Activated T-helper 1 cell treated with anti-CD3 and anti-CD28 coated beads, Interleukin-2, amount 50 U/mL, for 16 hours (primary cell): ENCODE measurements at regions not wholly inside any gene's neighbourhood (a gene's known extent, or its start where the extent isn't known, plus 50 kb on each side); places are given as distances from the start of the nearest gene placed in this dataset.

Source experiments
- DNase-seq, 2 donors: peaks; one replicate each; pipeline ENCODE4 v3.0.0-alpha.2; 2020; ENCODE audit warnings: low read depth in 1 of 2, low spot score in 1 of 2

DNA sequence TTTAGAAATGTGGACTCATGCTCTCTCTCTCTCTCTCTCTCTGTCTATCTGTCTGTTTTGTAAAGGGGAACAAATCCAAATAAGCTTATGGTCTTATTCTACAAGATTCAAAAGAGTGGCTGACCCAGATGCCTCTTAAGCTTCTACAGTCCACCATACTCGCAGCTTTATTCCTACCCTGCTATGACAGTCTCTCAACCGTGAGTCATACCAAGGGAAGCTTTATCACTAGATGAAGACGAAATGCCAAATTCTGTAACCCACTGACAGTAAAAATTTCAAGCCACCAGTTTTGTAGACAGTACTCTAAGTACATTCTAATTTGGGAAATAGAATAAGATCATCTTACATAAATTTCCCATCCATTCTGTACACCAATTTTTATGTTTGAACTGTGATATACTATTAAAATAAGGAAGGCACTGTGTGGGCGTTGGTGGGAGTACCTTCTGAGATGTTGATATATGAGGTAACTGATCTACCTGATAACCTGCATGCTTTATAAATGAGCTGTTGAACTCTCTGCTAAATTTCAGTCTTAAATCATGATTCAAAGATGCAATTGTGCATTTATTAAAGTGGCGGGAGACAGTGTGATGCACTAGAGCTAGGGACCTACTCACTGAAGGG, 153.2 kb downstream of the KLF6 start:
- no peak for DNase-seq

DNA sequence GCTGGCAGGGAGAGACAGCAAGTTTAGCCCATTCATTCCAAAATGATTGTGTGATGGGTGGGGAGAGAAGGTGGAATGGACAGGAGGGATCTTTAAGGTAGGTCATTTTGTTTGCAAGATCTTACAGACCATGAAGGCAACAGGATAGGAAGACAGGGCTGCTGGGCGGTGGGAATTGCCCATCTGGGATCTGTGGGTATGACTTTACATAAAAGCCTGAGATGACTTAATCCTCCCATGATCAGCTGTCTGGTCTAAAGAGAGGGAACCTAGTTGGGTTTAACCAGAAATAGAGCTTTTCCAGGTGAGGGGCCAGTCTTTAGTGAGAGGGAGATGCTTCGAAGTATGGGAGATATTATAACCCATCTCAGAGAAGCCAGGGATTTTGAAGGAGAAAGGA, 153.7 kb downstream of the KLF6 start:
- no peak for DNase-seq

DNA sequence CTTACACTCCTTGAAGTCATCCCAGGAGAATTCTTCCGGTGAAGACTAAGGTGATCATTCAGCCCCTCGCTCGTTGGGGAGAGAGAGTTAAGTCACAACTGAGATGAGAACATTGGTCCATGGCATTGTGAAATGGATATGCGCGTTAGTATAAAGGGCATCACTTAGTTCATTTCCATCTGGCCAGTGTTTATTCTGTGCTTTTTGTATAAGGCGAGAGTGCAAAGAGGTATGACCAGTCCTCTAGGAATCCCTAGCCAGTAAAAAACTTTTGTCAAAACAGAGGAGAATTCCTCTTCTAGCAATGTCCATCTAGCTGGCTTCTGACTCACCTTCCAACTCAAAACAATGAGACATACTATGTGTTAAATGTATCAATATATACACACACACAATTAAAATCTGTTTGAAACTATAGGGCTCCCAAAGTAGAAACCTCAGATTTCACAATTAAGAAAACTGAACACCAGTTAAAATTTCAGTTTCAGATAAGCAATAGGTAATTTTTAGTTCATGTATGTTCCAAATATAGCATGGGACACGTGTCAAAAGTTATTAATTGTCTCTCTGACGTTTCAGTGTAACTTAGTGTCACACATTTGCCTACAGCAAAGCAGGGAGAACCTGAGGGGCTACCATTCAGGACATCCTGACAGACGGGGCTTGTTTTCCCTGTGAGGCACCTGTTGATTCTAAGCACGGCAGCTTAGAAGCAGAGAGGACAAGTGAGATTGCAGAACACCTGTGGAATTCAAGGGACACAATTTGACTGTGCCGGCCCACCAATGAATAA, 158.9 kb downstream of the KLF6 start:
- DNase-seq = no peak

- no peak for DNase-seq
Measured at GRCh38 chr10:3624367-3624766, 160.6 kb downstream of the KLF6 start.

DNA sequence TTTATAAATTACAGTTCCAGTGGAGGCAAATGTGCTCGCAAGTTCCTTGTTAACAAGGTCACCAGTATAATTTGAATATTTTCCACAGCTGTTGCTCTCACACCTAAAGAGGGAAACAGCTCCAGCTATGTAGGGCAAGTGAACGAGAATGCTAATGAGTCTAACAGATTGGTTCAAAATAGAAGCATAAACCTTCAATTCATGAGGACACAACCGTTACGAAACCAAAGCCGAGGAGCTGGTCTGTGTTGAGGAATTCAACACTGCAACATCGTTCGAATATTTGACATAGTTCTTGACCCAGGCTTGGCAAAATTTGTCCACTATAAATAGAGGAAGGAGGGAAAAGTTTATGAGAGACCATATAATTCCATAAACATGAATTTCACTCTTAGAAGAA, 161.3 kb downstream of the KLF6 start:
- no peak for DNase-seq

DNA sequence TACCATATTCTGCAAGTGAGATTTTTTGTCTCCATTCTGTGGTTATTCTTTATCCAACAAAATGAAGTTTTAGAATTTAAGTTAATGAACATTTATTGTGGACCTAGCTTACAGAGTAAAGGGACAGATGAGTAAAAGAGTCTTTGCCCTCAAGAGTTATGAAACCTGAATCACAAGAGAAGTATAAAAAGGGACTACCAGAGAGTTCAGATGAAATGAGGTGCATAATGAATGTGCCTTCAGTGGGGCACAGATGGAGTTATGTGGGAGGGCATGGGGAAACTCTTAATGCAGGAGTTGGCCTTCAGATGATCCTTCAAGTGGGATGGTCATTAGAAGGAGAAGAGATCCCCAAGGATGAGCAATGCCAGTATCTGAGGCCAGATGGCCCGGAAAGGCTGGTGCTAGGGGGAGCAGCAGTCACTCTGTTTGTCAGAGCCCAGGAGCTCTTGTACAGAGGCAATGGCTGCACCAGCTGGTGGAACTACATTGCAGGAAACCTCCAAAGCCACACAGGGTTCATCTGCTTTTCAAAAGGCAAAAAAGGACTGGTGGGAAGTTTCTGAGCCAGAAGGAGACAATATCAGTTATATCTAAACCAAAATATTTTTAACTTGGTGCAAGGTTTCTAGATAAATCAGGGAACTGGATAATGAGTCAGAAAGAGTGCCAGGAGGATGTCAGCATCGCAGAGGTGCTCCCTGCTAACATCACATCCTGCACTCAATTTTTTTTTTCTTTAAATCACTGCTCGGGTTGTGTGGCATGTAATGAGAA, 162.0 kb downstream of the KLF6 start:
- no peak for DNase-seq

GRCh38 chr10:3622427-3622826, 162.6 kb downstream of the KLF6 start:
- no peak for DNase-seq

DNA sequence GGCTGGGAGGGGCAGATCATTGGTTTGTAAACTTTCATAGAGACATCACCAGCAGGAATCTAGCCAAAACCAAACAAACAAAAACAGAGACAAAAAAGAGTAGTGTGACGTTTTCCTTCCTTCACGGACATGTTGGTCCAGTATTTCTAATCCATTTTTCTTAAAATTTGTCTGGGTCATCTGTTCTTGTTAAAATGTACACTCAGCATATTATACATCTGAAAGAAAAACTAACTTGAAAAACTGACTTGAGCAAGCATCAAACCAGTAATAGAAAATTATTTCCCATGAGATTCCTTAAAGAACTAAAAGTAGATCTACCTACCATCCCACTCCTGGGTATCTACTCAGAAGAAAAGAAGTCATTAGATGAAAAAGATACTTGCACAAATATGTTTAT, 164.2 kb downstream of the KLF6 start:
- DNase-seq = no peak

- no peak for DNase-seq
Measured at GRCh38 chr10:3619241-3619640, 165.8 kb downstream of the KLF6 start.

GRCh38 chr10:3616880-3617279, 168.1 kb downstream of the KLF6 start:
- no peak for DNase-seq

GRCh38 chr10:3613318-3613717, 171.7 kb downstream of the KLF6 start:
- DNase-seq = no peak

- no peak for DNase-seq
Measured at GRCh38 chr10:3612183-3613001, 172.6 kb downstream of the KLF6 start.

- DNase-seq = no peak
Measured at GRCh38 chr10:3606309-3606708, 178.7 kb downstream of the KLF6 start.

DNA sequence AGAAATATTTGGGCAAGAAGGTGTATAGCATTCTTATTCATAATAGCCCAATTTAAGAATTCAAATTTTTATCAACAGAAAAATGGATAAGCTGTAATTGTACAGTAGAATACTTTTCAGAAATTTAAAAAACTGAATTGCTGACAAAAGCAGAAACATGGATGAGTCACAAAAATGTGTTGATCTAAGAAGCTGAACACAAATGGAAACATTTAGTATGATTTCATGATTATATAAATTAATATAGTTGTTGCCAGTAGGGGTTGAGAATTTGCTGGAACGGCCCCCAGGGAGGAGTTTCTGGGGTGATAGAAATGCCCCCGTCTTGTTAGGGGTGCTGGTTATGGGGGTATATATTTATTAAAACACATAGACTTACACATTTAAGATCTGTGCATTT, 179.1 kb downstream of the KLF6 start:
- DNase-seq = no peak

DNA sequence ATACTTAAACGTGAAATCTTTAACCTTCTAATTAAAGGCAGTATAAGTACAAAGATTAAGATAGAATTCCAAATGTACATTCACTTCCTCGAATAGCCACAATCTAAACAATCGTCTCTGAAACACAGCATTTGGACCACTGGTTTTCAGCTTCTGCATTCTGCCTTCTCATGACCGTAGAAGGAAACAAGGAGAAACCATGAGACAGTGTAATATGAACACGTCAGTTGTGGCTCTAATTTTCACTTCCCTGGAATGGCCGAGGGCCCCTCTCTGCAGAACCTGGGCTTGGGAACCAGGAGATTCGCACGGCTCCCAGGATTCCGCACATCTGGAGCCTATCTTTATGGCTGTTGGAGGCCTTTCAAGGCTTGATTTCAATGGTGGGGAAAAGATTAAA, 189.3 kb downstream of the KLF6 start:
- DNase-seq = no peak

GRCh38 chr10:3593611-3594010, 191.4 kb downstream of the KLF6 start:
- DNase-seq = no peak

GRCh38 chr10:3592424-3592823, 192.6 kb downstream of the KLF6 start:
- DNase-seq = no peak

- DNase-seq = no peak
Measured at GRCh38 chr10:3588816-3589215, 196.2 kb downstream of the KLF6 start.

GRCh38 chr10:3588346-3588745, 196.7 kb downstream of the KLF6 start:
- DNase-seq = no peak

- no peak for DNase-seq
Measured at GRCh38 chr10:3584926-3585784, 199.9 kb downstream of the KLF6 start.
